Right lobe of liver (tissue), 4 donors: ENCODE measurements at regions not wholly inside any gene's neighbourhood (a gene's known extent, or its start where the extent isn't known, plus 50 kb on each side); places are given as distances from the start of the nearest gene placed in this dataset.

Source experiments
- POLR2A ChIP-seq: fragments of 450-650 bp; IDR thresholded peaks from one replicate; pipeline ENCODE4 v1.6.1; 2017; ENCODE audit warnings: antibody characterized with exemption, mild to moderate bottlenecking
- TF ChIP-seq, protein P1 (sequence below), 4 donors: fragments of 200-600 bp in 3 of 4; fragments of 450-650 bp in 1 of 4; IDR thresholded peaks; one replicate each; pipeline versions ENCODE4 v1.5.1 to v1.8.0; 2016 to 2022; ENCODE audit warnings: antibody characterized with exemption in 4 of 4, mild to moderate bottlenecking in 2 of 4
- donor health status: DM: no; HTN: no; CAD: no.
- donor health status: DM: no; HTN: no; CAD: no.
- donor health status: DM: no; HTN: yes; CAD: no.

DNA sequence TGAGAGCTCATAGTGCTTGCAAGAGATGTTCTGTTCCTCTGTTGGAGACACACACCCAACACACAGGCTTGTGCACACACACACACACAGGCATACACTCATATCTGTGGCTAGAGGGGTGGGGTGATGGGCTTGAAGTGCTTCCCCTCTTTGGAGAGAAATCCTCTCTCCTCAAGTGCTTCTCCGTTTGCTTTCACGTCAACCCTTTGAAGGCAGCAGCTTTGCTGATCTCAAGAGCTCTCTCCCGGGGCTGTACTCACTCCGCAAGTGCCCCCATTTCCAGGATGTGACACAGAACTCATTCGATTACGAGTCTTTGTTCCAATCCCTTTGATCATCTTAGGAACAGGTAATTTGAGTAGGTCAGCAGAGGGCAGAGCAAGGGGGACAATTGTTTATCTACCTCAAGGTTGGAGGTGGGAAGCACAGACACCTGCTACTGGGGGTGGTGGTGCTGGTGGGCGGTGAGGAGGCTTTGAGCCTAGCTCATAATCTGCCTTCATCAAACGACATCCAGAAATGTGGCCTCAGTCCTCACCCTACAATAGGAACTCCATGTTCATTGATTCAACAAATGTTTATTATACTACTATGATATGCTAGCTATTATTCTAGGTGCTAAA lies 529.8 kb upstream of the CADM1 start:
- no peak for TF ChIP-seq POLR2A
- TF ChIP-seq, protein P1, sequence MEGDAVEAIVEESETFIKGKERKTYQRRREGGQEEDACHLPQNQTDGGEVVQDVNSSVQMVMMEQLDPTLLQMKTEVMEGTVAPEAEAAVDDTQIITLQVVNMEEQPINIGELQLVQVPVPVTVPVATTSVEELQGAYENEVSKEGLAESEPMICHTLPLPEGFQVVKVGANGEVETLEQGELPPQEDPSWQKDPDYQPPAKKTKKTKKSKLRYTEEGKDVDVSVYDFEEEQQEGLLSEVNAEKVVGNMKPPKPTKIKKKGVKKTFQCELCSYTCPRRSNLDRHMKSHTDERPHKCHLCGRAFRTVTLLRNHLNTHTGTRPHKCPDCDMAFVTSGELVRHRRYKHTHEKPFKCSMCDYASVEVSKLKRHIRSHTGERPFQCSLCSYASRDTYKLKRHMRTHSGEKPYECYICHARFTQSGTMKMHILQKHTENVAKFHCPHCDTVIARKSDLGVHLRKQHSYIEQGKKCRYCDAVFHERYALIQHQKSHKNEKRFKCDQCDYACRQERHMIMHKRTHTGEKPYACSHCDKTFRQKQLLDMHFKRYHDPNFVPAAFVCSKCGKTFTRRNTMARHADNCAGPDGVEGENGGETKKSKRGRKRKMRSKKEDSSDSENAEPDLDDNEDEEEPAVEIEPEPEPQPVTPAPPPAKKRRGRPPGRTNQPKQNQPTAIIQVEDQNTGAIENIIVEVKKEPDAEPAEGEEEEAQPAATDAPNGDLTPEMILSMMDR (IDR thresholded peaks at IDR 0.05) = no peak
